Type B pancreatic cell (in vitro differentiated cells): ENCODE measurements at regions not wholly inside any gene's neighbourhood (a gene's known extent, or its start where the extent isn't known, plus 50 kb on each side); places are given as distances from the start of the nearest gene placed in this dataset.
A peak's percentile ranks its signal among the peaks of the same experiment; 100 is the strongest.
"Not testable (repeated sequence)": the region's sequence is repeated elsewhere in the genome, so short reads cannot be mapped to it uniquely, and the experiment has no call there.

Experiments used
- DNase-seq: peaks from one replicate; pipeline ENCODE4 v3.0.0; 2021; ENCODE audit warnings: mixed read lengths; ENCODE audit not compliant: unreplicated experiment; ENCODE audit errors: extremely low spot score
- H3K27ac Mint-ChIP-seq: 2 replicates; pipeline ENCODE4 v1.8.0; 2021; ENCODE audit warnings: mild to moderate bottlenecking, mixed read lengths
- H3K27me3 Mint-ChIP-seq: 2 replicates; pipeline ENCODE4 v1.8.0; 2021; ENCODE audit warnings: mixed read lengths
- H3K36me3 Mint-ChIP-seq: 2 replicates; pipeline ENCODE4 v1.8.0; 2021; ENCODE audit warnings: mixed read lengths
- H3K4me1 Mint-ChIP-seq: one replicate; pipeline ENCODE4 v1.8.0; 2021; ENCODE audit warnings: mixed read lengths; ENCODE audit not compliant: unreplicated experiment
- H3K4me3 Mint-ChIP-seq: 2 replicates; pipeline ENCODE4 v1.8.0; 2021; ENCODE audit warnings: mild to moderate bottlenecking, mixed read lengths
- H3K9me3 Mint-ChIP-seq: 2 replicates; pipeline ENCODE4 v1.8.0; 2021; ENCODE audit warnings: mixed read lengths
- CTCF ChIP-seq: fragments of 200-600 bp; sonication (generic); conservative IDR thresholded peaks from 2 replicates; pipeline ENCODE4 v1.5.0; 2021; ENCODE audit warnings: antibody characterized with exemption, mild to moderate bottlenecking

GRCh38 chr2:239731422-239731821 lies 293.7 kb downstream of the NDUFA10 start:
- Mint-ChIP-seq H3K4me3 (no peak overlapping the region), H3K27ac (no peak overlapping the region), H3K9me3 (no peaks in the 10 kb centered on the region), H3K36me3 (no peaks in the 10 kb centered on the region), H3K27me3 (peaks cover 12% of the 10 kb centered on the region), H3K4me1 (no peaks in the 10 kb centered on the region)
- TF ChIP-seq CTCF, result peak; percentile 30
- DNase-seq, result no peak

- H3K27me3 Mint-ChIP-seq, result peaks cover 12% of the 10 kb centered on the region
- H3K4me1 Mint-ChIP-seq, result no peaks in the 10 kb centered on the region
- TF ChIP-seq CTCF, result no peak
- no peak overlapping the region for H3K27ac Mint-ChIP-seq
- no peak overlapping the region for H3K4me3 Mint-ChIP-seq
- H3K36me3 Mint-ChIP-seq, result no peaks in the 10 kb centered on the region
- no peak for DNase-seq
- no peaks in the 10 kb centered on the region for H3K9me3 Mint-ChIP-seq
These were observed 294.2 kb downstream of the NDUFA10 start for GRCh38 chr2:239730897-239731296.

- H3K4me1 Mint-ChIP-seq, H3K9me3 Mint-ChIP-seq, H3K4me3 Mint-ChIP-seq, DNase-seq, H3K27ac Mint-ChIP-seq, H3K36me3 Mint-ChIP-seq: not testable (repeated sequence)
- H3K27me3 Mint-ChIP-seq, result peaks cover 12% of the 10 kb centered on the region
These were observed 294.6 kb downstream of the NDUFA10 start for GRCh38 chr2:239730567-239730882.

GRCh38 chr2:239729681-239730566 lies 295.2 kb downstream of the NDUFA10 start:
- Mint-ChIP-seq H3K4me1 (no peaks in the 10 kb centered on the region), H3K36me3 (no peaks in the 10 kb centered on the region), H3K4me3 (no peak overlapping the region), H3K27me3 (peaks cover 12% of the 10 kb centered on the region), H3K27ac (no peak overlapping the region), H3K9me3 (no peaks in the 10 kb centered on the region)
- DNase-seq, result no peak
- no peak for TF ChIP-seq CTCF

GRCh38 chr2:239729151-239729550 lies 296.0 kb downstream of the NDUFA10 start:
- H3K27me3 Mint-ChIP-seq, result peaks cover 11% of the 10 kb centered on the region
- no peaks in the 10 kb centered on the region for H3K36me3 Mint-ChIP-seq
- no peak overlapping the region for H3K4me3 Mint-ChIP-seq
- no peaks in the 10 kb centered on the region for H3K4me1 Mint-ChIP-seq
- no peaks in the 10 kb centered on the region for H3K9me3 Mint-ChIP-seq
- TF ChIP-seq CTCF, result no peak
- H3K27ac Mint-ChIP-seq, result no peak overlapping the region
- no peak for DNase-seq

GRCh38 chr2:239728751-239729150 lies 296.4 kb downstream of the NDUFA10 start:
- no peak for DNase-seq
- no peaks in the 10 kb centered on the region for H3K36me3 Mint-ChIP-seq
- no peak overlapping the region for H3K4me3 Mint-ChIP-seq
- H3K9me3 Mint-ChIP-seq, result no peaks in the 10 kb centered on the region
- no peak overlapping the region for H3K27ac Mint-ChIP-seq
- no peak for TF ChIP-seq CTCF
- H3K4me1 Mint-ChIP-seq, result no peaks in the 10 kb centered on the region
- peaks cover 8% of the 10 kb centered on the region for H3K27me3 Mint-ChIP-seq
